HG03066 (cell line): ENCODE measurements at regions not wholly inside any gene's neighbourhood (a gene's known extent, or its start where the extent isn't known, plus 50 kb on each side); places are given as distances from the start of the nearest gene placed in this dataset.

ENCODE experiments used
- ATAC-seq: cut with Tn5 transposase; IDR thresholded peaks from one replicate; pipeline ENCODE4 v1.9.1; 2021; ENCODE audit warnings: low read depth; ENCODE audit not compliant: unreplicated experiment

DNA sequence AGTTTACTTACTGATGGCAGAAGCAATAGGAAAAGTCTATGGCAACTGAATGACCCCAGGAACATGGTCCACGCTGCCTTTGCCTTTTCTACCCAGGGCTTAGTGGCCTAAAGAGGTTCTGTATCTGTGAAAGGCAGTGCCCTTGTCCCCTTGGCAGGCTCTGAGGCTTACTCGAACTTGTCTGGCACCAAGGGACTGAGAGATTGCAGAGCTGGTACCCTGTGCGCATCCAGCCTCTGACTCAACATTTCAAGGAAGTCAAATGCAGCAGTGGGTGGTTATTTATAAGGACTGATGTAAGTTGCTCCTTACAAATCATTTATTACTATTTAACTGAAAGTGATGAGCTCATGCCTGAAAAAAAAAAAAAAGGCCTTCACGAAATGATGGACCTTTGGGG is 299.9 kb upstream of the MYOCD start:
- ATAC-seq, result no peak

DNA sequence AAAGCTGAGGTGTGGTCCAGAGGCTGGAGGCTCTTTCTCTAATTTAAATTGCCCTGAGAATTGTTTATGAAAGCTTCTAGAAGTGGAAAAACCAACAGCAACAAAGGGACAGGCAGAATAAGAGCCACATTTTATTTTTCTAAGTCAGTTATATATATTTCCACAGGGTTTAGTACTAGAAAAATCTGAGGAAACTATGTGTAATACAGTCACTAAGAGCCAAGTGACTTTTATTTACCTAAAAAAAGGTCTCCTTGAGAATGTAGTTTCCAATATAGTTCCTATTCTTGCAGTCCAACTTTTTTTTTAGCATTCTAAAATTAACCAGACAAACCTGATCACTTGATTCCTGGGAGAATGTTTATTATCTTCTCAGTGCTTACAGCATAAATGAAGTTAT is 296.6 kb upstream of the MYOCD start:
- no peak for ATAC-seq

GRCh38 chr17:12376276-12376675 is 289.4 kb upstream of the MYOCD start:
- no peak for ATAC-seq

DNA sequence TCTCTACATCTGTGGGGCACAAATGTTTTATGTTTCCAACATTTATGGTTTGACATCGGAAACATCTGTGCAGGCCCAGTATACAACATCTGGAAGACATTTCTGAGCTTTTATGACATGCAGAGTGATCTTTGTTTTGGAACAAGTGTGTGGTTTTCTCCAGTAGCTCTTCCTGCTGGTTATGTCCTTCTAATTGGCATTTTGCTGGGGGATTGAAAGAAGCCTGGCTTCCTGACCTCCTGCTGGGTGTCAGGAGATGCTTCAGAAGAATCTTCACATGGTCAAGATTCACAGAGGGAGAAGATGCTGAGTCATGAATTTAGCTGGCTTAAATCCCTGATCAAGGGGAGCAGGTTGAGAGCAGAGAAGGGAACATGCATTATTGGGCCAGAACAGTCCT is 279.5 kb upstream of the MYOCD start:
- ATAC-seq, result no peak

GRCh38 chr17:12388226-12388625 is 277.5 kb upstream of the MYOCD start:
- ATAC-seq, result no peak

DNA sequence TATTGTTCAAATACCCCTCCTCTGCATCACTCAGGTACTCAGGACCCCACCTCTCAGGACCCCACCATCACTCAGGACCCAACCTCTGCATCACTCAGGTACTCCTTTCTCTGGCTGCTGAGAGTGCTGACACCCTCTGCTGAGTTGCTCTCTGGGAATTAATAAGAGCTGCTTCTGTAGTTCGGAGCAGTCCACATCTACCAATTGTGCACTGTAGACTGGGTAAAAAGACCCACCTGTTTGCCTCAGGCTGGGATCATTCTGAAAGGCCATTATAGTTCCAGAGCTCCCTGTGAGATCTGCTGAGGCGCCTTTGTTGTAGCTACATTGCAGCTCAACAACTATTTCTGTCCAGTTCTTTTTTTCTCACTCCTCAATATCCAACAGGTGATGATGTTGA is 276.3 kb upstream of the MYOCD start:
- ATAC-seq, result no peak

DNA sequence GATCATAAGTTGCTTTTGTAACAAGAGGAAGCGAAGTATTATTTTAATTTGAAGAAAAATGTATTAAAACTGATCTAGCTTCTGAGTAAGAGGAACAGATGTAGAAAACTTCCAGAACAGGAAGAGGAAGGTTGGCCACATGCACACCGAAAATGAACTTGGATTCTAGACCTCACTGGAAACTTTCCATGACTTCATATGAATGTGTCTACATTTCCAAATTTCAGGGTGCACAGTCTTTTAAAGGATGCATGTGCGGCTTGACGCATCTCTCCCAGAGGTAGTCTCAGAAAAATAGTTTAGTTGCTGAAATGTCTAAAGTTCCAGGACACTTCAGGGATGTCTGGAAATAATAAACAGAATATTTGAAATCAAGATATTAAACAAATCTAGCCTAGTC is 275.1 kb upstream of the MYOCD start:
- ATAC-seq, result no peak

GRCh38 chr17:12391468-12391867 is 274.2 kb upstream of the MYOCD start:
- no peak for ATAC-seq

- ATAC-seq, result no peak
These were observed 269.8 kb upstream of the MYOCD start for GRCh38 chr17:12395733-12396354.

- ATAC-seq, result no peak
These were observed 267.1 kb upstream of the MYOCD start for GRCh38 chr17:12398441-12399051.

DNA sequence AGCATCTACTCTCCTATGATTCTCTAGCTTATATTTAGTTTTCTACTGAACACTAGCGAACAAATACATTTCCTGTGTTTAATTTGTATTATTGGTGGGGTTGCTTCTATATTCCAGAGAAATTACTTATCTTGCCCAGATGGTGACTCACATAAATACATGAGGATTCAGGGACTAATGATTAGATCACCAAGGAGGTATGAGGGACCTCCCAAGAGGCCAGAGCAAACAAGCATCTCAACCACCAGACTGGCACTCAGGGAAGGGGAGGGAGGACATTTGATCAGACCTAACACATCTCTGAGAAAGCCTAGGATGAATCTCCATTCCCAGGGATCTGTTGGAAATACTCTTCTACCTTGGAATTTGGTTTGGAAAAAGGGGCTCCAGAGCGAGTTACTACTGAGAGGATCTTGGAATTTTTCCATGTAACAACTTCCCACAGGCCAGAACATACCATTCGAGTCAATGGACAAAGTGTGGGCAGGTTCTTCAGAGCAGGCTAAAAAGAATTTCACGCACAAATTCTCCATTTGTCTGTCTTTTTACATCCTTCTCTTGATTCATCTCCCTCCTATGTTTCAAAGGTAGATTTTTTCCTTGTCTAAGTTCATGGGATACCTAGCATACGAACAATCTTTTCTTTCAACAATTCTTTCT is 262.6 kb upstream of the MYOCD start:
- ATAC-seq, result no peak

- no peak for ATAC-seq
These were observed 261.8 kb upstream of the MYOCD start for GRCh38 chr17:12403881-12404398.

DNA sequence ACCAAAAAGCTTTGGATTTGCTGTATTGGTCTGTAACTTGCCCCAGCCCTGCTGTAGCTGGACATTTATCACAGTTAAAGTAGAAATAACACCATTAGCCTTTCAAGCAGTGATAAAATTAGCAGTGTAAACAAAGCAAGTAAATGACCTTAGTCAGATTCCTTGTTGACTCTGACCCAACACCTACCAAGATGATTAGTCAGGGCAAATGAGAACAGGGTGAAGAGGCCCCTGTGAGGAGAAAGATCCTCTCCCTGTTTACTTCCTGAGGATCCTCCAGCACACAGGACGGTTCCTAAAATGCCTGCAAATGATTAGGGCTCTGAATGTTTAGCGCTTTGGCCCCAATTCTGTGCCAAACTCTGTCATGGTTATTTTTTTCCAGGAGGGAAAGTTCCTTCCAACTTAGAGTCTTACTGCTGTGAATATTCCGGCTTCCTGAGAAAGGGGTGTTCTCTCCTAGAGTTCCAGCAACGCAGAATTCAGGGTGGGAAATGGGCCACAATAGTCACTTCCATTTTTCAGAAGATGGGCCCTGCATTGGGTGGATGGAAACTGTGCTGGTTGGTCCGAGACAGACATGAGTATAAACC is 259.0 kb upstream of the MYOCD start:
- no peak for ATAC-seq

DNA sequence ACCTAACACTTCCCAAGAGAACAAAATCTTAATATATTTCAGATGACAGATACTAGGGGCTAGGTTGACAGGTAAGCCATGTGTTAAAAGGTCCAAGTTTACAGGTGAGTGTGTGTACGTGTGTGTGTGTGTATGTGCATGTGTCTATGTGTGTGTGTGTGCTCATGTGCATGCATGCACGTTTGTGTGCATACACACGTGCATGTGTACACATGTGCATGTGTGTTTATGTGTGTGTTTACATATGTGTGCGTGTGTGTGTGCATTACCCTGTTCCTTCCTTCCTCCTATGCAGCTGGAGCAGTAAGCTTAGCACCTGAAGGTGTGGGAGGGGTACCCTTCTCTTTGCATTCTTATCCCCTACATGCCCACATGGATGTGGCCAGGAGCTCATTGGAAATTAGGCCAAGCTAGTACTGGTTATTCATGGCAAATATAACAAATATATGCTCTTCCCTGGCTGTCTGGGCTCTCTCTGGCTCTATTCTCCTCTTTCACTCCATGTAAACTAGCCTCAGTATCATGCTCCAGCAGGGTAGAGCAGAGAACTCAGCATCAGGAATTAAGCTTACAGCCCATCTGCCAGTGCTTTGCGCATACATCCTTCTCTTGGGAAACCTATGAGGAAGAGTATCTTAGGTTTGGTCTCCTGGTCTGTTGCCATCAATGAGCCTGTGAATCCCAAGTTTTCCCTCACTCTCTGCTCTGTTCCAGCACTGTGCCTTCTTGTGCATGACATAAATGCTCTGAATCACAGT is 258.0 kb upstream of the MYOCD start:
- no peak for ATAC-seq

DNA sequence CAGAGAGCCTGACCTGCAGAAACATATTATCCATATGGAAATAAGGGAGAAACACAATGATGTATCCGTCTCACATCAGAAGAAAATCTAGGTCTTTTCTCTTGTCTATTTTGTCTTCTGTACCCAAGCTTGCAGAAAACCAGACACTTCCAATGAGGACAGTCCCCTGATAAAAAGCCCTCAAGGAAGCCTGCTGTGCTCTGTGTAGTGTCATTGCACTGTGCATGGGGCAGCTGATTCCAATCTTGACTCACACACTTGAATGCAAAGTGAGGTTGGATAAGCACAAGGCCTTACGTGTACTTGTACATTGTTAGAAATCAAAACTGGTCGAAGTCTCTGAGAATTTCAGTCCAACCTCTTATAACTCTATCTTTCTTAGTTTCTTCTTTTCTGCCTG is 256.6 kb upstream of the MYOCD start:
- ATAC-seq, result no peak

DNA sequence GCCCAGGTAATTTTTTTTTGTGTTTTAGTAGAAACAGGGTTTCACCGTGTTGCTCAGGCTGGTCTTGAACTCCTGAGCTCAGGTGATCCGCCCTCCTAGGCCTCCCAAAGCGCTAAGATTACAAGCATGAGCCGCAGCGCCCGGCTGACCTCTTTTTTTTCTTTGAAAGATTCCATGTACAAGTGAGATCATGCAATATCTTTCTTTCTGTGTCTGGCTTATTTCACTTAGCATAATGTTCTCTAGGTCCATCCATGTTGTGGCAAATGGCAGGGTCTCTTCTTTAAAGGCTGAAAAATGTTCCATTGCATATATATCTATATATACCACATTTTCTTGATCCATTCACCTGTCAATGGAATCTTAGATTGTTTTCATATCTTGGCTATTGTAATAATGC is 255.0 kb upstream of the MYOCD start:
- ATAC-seq, result no peak

GRCh38 chr17:12415031-12415430 is 250.7 kb upstream of the MYOCD start:
- no peak for ATAC-seq

DNA sequence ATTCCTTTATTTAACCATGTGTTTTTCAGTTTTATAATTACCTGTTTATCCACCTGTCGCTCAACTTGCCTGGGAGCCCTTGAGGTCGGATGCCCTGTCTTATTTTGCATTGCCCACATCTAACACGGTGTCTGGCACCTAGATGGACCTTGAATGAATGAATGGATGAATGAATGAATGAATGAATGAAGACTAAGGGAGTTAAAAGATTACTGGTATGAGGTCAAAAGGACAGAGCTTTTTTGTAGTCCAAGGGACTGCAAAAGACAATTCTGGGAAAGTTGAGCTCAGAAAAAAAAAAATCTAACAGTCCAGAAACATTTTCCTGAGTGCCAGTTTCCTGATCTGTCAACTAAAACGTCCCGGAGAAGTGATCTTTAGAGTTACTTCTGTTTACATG is 244.6 kb upstream of the MYOCD start:
- ATAC-seq, result no peak

- ATAC-seq, result peak; percentile 77
These were observed 243.9 kb upstream of the MYOCD start for GRCh38 chr17:12421646-12422306.

DNA sequence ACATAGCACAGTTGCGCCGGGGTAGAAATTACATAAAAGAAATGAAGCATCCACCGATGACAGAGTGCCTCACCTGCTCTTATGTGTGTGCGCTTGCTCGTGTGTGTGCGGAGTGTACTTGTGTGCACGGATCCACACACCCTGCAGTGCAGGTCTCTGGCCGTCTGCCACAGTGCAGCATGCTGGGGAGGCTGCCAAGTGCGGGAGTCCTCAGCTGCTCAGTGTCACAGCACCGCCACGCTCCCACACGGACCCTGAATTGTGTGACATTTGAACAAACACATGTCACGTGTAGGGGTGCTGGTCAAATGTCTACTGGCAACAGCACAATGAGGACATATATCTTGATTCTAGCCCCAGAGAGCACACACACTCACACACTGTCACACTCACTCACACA is 243.0 kb upstream of the MYOCD start:
- ATAC-seq, result no peak
